OCI-LY3 (cell line): ENCODE measurements at regions not wholly inside any gene's neighbourhood (a gene's known extent, or its start where the extent isn't known, plus 50 kb on each side); places are given as distances from the start of the nearest gene placed in this dataset.

ENCODE experiments used
- CTCF ChIP-seq: fragments of 200-600, 300-600 bp; sonication (generic); IDR thresholded peaks from 2 replicates; pipeline ENCODE4 v1.5.1; 2014; ENCODE audit warnings: antibody characterized with exemption, low read length, low read depth
- EZH2phosphoT487 ChIP-seq: fragments of 200-600 bp; shearing (Covaris generic); IDR thresholded peaks from 2 replicates; pipeline ENCODE4 v1.6.1; 2018; ENCODE audit warnings: antibody characterized with exemption, mixed run types, low read depth

- TF ChIP-seq CTCF (no peak), EZH2phosphoT487 (no peak)
Measured at GRCh38 chrX:144494074-144494473, 610.2 kb downstream of the UBE2NL start.
